ENCODE measurements at regions not wholly inside any gene's neighbourhood (a gene's known extent, or its start where the extent isn't known, plus 50 kb on each side); places are given as distances from the start of the nearest gene placed in this dataset.

DNA sequence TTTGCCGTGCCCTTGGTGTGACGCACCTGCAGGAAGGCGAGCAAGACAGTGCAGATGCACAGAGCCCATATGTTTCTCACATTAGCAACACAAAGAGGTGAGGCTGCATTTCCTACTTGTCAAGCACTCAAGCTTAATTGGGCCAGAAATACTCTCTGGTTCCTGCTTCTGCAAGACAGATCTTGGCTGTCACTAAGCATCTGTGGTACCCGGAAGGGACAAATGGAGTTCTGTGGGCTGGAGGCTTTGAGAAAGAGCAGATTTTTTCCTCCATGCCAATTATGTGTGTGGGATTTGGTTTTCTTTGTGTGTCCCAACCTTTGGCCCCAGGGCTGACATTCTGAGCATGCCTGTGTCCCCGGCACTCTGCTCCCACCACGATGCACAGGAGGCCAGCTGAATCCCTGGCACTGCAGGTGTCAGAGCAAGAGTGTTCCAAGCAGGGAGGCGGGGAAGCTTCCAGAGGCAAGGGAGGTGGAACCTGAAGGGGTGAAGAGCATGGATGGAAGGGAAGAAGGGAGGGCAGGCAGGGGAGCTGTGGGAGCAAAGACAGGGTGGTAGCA, 52.0 kb upstream of the STUM start:
- peaks cover 32% of the 10 kb centered on the region for H3K27me3 ChIP-seq (ENCODE audit: low read depth)
- H3K36me3 ChIP-seq: no peaks in the 10 kb centered on the region
- TF ChIP-seq, protein P1, sequence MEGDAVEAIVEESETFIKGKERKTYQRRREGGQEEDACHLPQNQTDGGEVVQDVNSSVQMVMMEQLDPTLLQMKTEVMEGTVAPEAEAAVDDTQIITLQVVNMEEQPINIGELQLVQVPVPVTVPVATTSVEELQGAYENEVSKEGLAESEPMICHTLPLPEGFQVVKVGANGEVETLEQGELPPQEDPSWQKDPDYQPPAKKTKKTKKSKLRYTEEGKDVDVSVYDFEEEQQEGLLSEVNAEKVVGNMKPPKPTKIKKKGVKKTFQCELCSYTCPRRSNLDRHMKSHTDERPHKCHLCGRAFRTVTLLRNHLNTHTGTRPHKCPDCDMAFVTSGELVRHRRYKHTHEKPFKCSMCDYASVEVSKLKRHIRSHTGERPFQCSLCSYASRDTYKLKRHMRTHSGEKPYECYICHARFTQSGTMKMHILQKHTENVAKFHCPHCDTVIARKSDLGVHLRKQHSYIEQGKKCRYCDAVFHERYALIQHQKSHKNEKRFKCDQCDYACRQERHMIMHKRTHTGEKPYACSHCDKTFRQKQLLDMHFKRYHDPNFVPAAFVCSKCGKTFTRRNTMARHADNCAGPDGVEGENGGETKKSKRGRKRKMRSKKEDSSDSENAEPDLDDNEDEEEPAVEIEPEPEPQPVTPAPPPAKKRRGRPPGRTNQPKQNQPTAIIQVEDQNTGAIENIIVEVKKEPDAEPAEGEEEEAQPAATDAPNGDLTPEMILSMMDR (IDR thresholded peaks at IDR 0.05; ENCODE audit: borderline replicate concordance): no peak
- H3K4me1 ChIP-seq: no peaks in the 10 kb centered on the region
- DNase-seq: no peak
- intact Hi-C loops (cut with micrococcal nuclease): no loop called here
- no peak overlapping the region for H3K4me3 ChIP-seq
- peaks cover 7% of the 10 kb centered on the region for H3K9me3 ChIP-seq (replicated peaks)
- H3K27ac ChIP-seq (replicated peaks): no peak overlapping the region

DNA sequence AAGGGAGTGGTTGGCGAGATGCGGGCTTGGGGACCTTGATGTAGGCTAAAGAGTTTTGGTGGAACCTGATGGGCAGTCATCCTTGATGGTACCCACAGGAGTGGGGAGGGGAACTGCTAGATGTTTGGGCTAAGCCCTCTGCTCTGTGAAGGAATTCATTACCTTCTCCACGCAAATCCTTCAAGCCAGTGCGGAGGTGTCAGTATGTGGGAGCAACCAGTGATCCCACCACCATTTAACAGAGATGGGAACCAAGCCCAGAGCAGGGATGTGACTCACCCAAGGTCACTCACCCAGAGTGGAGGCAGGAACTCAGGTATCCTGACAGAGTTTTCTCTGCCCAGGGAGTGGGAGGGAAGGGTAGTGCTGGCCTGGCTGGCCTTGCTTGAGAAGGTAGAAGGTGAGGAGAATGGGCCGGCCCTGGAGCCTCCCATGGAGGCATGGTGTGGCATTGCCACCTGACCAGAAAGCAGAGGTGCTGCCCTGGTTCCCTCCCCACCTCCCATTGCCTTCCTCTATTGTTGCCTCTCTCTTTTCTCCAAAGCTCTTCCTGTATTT, 51.2 kb upstream of the STUM start:
- peaks cover 7% of the 10 kb centered on the region for H3K9me3 ChIP-seq (replicated peaks)
- no peak overlapping the region for H3K27ac ChIP-seq (replicated peaks)
- intact Hi-C loops (cut with micrococcal nuclease): no loop called here
- H3K4me1 ChIP-seq: no peaks in the 10 kb centered on the region
- H3K27me3 ChIP-seq (ENCODE audit: low read depth): peaks cover 32% of the 10 kb centered on the region
- TF ChIP-seq, protein P1 (IDR thresholded peaks at IDR 0.05; ENCODE audit: borderline replicate concordance): no peak
- H3K4me3 ChIP-seq: no peak overlapping the region
- no peaks in the 10 kb centered on the region for H3K36me3 ChIP-seq
- no peak for DNase-seq

DNA sequence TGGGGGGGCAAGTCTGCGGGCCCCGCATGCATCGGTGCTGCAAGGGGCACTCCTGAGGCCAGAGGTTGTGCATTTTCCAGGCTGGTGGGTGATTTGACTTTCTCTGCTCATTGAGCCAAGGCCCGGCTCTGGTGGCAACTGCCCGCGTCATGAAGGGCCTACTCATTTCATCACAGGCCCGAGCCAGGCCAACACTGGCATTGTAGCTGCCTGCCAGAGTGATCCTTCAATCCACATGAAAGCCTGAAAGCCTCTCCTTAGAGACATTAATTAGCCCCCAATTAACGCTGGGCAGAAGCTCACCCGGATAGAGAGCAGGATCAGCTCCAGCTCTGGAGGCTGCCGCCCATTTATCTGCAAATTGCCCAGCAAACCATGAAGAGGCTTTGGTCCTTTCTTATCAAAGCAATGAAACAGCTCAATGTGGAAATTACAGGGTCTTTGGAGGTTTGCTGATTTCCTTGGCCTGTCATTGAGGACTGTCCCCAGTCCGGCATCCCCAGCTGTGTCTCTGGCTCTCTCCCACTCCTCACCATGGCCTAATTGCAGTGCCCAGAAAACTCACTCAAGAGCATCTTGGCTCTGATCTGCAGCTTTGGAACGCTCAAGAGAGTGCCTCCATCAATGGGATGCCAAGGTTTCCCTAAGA, 50.4 kb upstream of the STUM start:
- Histone ChIP-seq H3K27me3 (ENCODE audit: low read depth) (peaks cover 32% of the 10 kb centered on the region), H3K4me1 (no peaks in the 10 kb centered on the region), H3K36me3 (no peaks in the 10 kb centered on the region), H3K4me3 (no peak overlapping the region), H3K9me3 (replicated peaks) (peaks cover 7% of the 10 kb centered on the region), H3K27ac (replicated peaks) (no peak overlapping the region)
- TF ChIP-seq, protein P1 (IDR thresholded peaks at IDR 0.05; ENCODE audit: borderline replicate concordance): no peak
- intact Hi-C loops (cut with micrococcal nuclease): no loop called here
- DNase-seq: no peak

DNA sequence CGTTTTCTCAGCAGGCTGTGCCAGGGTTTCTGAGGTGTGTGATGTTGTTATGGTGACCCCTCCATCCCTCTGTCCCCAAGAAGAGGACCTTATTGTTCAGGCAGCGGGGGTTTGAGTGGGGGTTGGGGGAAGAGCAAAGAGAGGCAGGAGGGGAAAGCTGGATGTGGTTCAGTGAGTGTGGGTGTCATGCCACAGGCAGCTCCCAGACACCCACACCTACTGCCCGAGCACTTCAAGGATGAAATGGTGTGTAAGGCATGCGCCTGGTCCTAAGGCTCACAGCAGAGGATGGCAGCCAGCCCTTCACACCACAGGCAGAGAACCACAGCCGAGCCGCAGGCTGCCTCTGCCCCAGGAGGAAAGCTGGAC, 49.9 kb upstream of the STUM start:
- TF ChIP-seq, protein P1 (IDR thresholded peaks at IDR 0.05; ENCODE audit: borderline replicate concordance): no peak
- H3K9me3 ChIP-seq (replicated peaks): peaks cover 7% of the 10 kb centered on the region
- no peaks in the 10 kb centered on the region for H3K36me3 ChIP-seq
- no peaks in the 10 kb centered on the region for H3K4me1 ChIP-seq
- intact Hi-C loops (cut with micrococcal nuclease): no loop called here
- peaks cover 32% of the 10 kb centered on the region for H3K27me3 ChIP-seq (ENCODE audit: low read depth)
- no peak overlapping the region for H3K4me3 ChIP-seq
- no peak overlapping the region for H3K27ac ChIP-seq (replicated peaks)
- no peak for DNase-seq

Measured in left ventricle myocardium inferior (tissue), 1 donor.